GM21786 (cell line): ENCODE measurements at regions not wholly inside any gene's neighbourhood (a gene's known extent, or its start where the extent isn't known, plus 50 kb on each side); places are given as distances from the start of the nearest gene placed in this dataset.

Experiments
- ATAC-seq: cut with Tn5 transposase; IDR thresholded peaks from one replicate; pipeline ENCODE4 v1.9.1; 2021; ENCODE audit not compliant: unreplicated experiment

GRCh38 chr13:87058786-87059329 lies 612.3 kb upstream of the SLITRK5 start:
- ATAC-seq = no peak

GRCh38 chr13:87078947-87079795 lies 592.0 kb upstream of the SLITRK5 start:
- ATAC-seq = no peak

GRCh38 chr13:87080100-87080779 lies 590.9 kb upstream of the SLITRK5 start:
- ATAC-seq = no peak

GRCh38 chr13:87084192-87084591 lies 587.0 kb upstream of the SLITRK5 start:
- ATAC-seq = no peak

DNA sequence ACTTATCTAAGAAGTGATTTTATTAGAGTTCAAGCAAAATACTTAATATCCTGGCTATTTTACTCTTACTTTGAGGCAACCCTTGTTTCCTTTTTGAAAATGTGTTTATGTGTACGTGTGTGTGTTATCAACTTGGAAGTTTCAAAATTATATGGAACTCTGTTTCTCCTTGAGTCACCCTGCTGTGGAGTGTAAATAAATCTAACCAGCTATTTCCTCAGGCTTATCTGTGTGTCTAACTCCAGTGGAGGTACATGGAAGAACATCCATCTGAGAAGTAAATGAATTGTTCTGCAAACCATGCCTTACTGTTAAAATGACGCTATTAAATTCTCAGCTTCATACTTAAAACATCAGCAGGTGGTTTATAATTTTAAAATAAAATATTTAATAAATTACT lies 583.4 kb upstream of the SLITRK5 start:
- no peak for ATAC-seq

DNA sequence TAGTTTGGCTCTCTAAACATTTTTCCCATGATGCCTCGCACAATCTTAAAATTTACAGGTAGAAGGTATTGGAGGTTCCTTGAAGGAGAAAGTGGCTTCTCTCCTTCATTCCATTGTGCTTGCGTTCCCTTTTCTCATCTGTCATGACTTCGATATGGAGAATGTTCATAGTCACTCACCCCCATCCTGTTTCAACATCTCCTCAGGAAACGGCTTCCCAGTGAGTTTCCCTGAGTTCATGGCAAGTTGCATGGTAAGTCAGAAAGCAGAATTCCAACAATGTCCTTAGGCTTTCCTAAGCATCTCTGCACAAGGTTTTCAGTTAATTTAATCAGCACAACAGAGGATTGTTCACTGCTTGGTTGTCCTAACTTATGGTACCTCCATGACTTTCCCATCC lies 581.8 kb upstream of the SLITRK5 start:
- ATAC-seq = no peak

- ATAC-seq = no peak
These were observed 577.8 kb upstream of the SLITRK5 start for GRCh38 chr13:87093399-87093798.

DNA sequence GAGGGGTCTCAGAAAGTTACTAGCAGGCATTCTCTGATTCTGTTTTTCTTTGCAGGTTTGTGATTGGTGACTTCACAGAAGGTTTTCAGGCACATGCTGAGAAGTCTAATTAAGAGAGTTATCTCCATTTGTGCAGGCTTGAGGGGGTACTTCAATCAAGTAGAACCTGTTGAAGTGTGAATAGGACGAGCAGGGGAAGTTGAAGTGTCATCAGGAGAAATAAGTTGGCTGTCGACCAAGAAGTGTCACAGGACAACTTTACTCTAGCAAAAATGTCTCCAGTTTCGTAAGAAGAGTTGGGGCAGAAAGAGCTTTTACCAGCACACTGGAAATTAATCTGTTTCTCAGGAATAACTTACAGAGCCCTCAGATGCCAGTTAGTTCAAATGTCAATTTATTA lies 576.5 kb upstream of the SLITRK5 start:
- no peak for ATAC-seq

- no peak for ATAC-seq
These were observed 570.7 kb upstream of the SLITRK5 start for GRCh38 chr13:87100431-87100830.

DNA sequence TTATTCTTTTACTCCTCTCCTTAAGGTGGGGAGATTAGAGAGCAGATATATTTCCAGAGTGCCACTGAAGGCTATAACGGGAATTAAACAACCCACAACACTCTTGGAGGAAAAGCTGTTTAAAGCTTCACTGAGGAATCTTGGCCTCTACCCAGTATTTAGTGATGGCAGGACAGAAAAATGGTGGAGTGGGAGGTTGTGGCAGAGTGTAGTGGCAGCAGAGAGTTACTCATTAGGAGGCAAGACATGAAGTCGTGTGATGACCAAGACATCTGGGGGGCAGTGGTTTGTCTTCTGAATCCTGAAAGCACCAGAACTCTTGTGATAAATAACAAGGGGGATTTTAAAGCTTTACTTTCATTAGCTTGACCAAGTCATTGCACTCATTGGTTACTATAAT lies 563.5 kb upstream of the SLITRK5 start:
- no peak for ATAC-seq

DNA sequence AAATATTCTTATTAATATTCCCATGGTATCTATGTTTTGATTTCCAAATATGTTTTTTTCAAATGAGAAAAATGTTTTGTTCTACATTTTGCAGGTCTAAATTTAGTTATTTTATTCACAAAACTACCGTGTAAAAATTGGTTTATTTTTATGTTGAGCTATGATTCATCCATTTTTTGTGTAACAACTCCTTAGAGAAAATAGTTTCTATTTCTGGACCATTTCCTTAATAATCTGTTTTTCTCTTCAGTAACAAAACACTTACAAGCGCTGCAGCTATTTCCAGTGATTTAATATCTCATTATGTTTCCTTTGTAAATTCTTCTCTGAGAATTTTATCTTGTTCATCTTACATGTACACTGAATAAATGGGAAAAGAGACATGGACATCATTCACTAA lies 550.7 kb upstream of the SLITRK5 start:
- no peak for ATAC-seq

DNA sequence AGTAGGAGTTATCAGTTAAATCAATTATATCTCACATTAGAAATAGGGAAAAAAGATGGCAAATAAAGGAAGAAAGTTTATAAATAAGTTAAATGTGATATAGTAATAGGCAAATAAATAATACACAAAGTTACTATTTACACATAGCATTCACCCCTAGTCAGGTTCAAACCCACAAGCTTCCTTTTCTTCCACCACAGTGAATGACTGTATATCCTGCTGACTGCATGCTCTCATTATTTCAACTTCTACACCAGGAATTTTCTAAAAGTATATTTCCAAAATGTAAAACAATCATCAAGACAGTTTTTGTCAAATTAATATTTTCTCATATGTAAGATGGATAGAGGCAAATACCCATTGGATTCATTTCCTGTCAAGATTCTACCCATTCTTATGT lies 548.6 kb upstream of the SLITRK5 start:
- ATAC-seq = no peak

GRCh38 chr13:87123987-87124784 lies 547.0 kb upstream of the SLITRK5 start:
- no peak for ATAC-seq

- ATAC-seq = no peak
These were observed 546.4 kb upstream of the SLITRK5 start for GRCh38 chr13:87124785-87125074.

DNA sequence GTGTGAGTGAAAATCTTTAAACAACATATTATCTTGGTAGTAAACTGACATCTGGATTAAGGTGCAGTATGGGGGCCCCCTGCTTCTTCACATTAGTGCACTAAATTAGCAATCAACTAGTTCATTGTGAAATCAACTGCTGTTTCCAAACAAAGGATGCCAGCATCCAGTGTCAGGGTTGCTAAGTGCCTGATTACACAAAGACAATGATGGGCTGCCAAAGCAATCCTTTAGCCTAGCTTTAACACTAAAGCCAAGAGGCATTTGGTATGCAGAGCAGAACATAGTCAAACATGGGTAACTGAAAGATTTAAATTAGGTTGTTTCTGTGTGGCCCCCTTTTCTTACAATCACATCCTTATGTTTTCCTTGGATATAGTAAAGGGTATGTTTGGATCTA lies 543.1 kb upstream of the SLITRK5 start:
- ATAC-seq = no peak

DNA sequence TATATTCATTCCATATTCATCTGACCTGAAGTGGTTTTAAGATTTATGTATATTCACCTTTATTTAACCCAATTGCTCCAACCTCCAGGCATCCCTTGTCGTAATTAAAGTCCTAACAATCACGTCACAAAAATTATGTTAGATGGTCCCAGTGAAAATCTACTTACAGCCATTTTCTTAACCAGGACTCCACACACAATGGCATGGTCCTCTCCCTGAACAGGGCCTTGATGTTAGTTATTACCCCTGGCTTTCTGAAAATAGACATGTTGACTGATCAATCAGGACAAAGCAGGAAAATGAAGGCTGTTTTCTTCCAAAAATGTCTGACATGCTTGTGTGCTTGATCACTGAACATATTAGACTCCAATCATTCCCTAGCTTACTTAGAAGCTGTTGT lies 542.7 kb upstream of the SLITRK5 start:
- no peak for ATAC-seq

GRCh38 chr13:87129602-87130300 lies 541.4 kb upstream of the SLITRK5 start:
- no peak for ATAC-seq

DNA sequence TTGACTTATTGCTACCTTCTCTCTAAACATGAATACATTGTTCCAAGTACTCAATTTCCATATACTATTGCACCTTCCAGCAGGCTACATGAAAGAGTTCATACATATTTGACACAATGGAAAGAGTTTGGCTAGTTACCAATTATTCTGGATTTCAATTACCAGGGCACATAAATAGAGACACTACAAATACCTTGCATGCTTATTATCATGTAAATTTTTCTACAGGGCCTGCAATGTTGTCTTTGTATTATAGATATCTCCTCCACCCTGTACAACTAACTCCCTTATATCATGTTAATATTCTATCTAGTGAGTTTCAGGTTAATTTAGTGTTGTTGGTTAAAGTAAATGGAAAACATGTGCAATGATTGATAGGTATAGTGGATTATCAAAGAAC lies 540.7 kb upstream of the SLITRK5 start:
- ATAC-seq = no peak

- no peak for ATAC-seq
These were observed 539.6 kb upstream of the SLITRK5 start for GRCh38 chr13:87131611-87132010.

GRCh38 chr13:87138866-87139265 lies 532.3 kb upstream of the SLITRK5 start:
- no peak for ATAC-seq

DNA sequence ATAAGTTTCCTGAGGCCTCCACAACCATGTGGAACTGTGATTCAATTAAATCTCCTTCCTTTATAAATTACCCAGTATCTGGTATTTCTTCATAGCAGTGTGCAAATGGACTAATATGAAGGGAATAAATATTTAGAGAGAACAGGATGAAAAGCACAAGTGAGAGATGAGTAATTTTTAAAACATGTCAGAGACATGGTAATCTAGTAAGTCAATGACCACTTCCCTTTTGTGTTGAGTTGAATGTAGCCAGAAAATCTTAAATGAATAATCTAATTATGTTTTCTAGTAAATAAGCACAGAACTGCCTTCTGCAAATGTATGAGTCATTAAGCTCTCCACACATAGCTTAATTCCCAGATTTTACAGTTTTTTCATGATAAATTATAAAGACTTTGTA lies 524.1 kb upstream of the SLITRK5 start:
- ATAC-seq = no peak
